C4-2B (cell line): ENCODE measurements at regions not wholly inside any gene's neighbourhood (a gene's known extent, or its start where the extent isn't known, plus 50 kb on each side); places are given as distances from the start of the nearest gene placed in this dataset.

ENCODE experiments used
- H3K27ac ChIP-seq: fragments of 450-650 bp; 2 replicates; pipeline ENCODE4 v1.5.1; 2017
- ZFX ChIP-seq: fragments of 450-650 bp; IDR thresholded peaks from 2 replicates; pipeline ENCODE4 v1.6.1; 2017
- TF ChIP-seq, protein P1 (sequence below): fragments of 450-650 bp; conservative IDR thresholded peaks from 2 replicates; pipeline ENCODE4 v1.5.1; 2017; ENCODE audit warnings: mild to moderate bottlenecking

DNA sequence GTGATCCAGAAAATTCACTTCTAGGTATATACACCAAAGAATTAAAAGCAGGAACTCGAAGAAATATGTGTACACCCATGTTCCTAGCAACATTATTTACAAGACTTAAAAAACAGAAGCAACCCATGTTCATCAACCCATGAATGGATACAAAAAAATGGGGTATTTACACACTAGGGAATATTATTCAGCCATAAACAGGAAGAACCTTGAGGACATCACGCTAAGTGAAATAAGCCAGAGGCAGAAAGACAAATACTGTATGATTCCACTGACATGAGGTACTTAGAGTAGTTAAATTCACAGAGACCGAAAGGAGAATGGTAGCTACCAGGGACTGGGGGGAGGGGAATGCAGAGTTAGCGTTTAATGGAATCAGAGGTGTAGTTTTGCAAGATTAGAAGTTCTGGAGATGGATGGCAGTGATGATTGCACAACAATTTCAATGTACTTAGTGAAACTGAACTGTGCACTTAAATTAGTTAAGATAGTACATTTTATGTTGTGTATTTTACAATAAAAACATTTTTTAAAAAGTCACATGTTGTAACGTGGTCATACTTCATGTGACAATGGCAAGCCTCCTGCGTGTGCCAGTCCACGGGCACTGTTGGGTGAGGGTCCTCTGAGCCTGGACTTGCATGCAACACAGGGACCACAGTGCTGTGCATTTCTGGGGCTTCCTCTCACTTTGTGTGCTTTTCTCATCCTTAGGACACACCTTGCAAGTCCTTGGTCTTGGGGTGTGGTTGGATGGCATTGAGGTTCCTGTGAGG lies 206.1 kb upstream of the HDAC4 start:
- TF ChIP-seq, protein P1, sequence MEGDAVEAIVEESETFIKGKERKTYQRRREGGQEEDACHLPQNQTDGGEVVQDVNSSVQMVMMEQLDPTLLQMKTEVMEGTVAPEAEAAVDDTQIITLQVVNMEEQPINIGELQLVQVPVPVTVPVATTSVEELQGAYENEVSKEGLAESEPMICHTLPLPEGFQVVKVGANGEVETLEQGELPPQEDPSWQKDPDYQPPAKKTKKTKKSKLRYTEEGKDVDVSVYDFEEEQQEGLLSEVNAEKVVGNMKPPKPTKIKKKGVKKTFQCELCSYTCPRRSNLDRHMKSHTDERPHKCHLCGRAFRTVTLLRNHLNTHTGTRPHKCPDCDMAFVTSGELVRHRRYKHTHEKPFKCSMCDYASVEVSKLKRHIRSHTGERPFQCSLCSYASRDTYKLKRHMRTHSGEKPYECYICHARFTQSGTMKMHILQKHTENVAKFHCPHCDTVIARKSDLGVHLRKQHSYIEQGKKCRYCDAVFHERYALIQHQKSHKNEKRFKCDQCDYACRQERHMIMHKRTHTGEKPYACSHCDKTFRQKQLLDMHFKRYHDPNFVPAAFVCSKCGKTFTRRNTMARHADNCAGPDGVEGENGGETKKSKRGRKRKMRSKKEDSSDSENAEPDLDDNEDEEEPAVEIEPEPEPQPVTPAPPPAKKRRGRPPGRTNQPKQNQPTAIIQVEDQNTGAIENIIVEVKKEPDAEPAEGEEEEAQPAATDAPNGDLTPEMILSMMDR, result no peak
- no peak for TF ChIP-seq ZFX
- no peak overlapping the region for H3K27ac ChIP-seq

DNA sequence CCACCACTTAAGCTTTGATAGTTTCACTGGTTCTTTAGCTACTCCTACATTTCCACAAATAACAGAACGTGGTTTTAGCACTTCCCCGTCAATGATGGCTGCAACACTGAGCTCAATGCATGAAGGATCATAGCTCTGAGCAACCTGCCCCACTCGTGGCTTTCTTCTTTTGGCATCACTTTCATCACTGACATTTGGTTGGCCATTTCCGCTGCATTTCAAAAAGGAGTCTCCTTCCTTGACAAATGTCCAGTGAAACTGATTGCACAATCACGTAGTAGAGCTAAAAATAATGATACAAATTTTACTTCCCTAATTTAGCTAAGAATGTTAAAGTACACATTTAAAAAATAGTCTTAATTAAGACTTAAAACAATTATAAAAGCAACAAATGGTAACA lies 205.2 kb upstream of the HDAC4 start:
- H3K27ac ChIP-seq, result no peak overlapping the region
- TF ChIP-seq, protein P1, result no peak
- no peak for TF ChIP-seq ZFX

DNA sequence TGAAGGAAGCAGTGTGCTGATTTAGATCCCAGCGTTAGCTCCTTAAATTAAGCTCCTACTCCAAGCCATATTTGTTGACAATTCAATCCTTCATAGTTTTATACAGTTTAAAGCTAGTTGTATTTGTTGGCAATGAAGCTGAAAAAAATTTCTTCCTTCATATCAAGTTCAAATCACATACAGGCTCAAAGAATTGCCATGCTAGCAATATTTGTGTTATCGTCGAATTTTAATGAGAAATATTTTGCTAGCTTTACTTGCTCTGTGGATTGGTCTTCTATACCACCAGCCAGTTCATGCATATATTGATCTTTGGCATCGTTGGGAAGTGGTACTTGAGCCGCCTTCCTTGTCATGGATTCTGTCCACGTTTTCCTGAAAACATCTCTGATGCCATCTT lies 204.6 kb upstream of the HDAC4 start:
- no peak for TF ChIP-seq ZFX
- TF ChIP-seq, protein P1, result no peak
- no peak overlapping the region for H3K27ac ChIP-seq

DNA sequence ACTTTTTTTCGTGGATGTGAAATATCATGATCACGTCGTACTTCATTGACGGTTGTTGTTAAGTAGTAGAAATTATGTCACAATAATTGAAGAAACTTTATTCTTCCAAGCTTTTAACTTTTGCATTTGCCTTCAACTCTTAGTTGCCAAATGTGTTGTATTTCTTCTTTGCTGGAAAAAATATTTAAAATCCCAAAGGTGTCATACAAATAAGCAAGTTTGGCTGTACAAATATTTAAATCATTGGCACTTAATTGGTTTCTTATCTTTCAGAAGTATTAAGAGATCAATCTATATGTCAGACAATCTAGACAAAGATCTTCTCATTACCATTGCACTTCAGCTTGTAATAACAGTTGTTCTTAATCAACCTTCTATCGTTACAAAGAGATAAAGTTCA lies 204.0 kb upstream of the HDAC4 start:
- no peak overlapping the region for H3K27ac ChIP-seq
- no peak for TF ChIP-seq ZFX
- TF ChIP-seq, protein P1, result no peak

DNA sequence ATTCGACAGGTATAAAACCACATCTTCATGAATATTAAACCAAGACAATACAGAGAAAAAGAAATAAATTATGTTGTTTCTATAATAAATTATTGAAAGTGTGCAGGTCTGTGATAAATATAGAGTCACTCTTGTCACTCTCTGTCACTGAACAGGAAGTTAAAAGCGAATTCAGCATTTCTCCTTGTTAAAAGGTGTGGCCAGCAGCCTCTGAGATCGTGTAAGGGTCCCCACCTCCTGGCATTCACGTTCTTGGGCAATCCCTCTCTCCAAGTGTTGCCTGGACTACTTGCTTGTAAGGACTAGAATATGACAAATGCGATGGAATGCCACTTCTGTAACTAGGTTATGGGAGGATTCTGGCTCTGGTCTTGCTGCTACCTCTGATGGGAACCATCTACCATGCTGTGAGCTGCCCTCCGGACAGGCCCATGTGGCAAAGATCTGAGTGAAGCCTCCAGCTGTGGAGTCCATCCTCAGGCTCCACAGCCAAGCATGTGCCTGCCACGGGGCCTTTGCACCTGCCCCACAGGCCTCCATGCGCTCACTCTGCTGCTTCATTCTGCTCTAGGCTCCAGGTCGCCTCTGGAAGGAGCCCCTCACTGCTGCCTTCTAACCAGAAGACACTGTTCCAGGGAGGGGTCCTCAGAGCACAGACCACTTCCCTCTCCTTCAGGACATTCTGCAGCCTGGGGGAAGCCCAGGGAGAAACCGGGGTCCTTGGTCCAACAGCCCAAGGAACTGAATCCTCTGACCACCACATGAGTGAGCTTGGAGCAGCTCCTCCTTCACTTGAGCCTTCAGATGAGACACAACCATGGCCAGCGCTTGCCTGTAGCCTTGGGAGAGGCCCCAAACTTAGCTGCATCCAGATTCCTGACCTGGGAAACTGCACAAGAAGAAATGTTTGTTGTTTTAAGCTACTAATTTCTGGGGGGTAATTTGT lies 202.9 kb upstream of the HDAC4 start:
- no peak for TF ChIP-seq ZFX
- no peak overlapping the region for H3K27ac ChIP-seq

DNA sequence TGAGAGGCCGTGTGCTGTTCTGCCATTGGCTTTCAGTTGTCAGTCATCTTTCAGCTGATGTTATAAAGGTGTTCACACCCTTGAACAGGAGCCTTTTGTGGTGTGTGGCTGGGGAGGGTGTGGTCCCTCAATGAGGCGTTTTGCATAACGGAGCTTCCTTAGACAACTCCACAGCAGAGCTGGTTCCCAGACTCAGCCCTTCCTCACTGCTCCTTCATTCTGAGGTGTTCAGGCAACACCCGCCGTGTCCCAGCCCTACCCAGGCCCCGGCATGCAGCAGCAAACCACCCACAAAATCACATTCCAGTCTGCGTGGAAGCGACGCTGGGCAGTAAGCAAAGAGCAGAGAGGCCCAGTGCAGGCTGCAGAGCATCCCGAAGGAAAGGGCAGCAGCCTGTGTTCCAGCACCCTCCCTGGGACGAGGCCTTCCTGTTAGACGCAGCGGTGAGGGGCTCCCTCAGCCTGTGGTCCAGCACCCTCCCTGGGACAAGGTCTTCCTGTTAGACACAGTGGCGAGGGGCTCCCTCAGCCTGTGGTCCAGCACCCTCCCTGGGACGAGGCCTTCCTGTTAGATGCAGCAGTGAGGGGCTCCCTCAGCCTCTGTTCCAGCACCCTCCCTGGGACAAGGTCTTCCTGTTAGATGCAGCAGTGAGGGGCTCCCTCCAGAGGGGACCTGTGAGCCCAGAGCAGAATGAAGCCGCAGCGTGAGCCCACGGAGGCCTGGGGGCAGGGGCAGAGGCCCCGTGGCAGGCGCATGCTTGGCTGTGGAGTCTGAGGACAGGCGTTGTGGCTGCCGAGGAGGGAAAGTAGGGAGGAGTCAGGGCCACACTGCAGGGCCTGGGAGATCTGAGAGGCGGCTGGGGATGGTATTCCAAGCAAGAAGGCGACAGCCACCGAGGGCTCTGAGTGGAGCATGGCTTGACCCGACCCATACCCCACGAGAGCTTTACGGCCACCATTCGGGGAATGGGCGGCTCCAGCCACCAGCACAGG lies 201.8 kb upstream of the HDAC4 start:
- no peak for TF ChIP-seq ZFX
- TF ChIP-seq, protein P1, result no peak
- no peak overlapping the region for H3K27ac ChIP-seq

DNA sequence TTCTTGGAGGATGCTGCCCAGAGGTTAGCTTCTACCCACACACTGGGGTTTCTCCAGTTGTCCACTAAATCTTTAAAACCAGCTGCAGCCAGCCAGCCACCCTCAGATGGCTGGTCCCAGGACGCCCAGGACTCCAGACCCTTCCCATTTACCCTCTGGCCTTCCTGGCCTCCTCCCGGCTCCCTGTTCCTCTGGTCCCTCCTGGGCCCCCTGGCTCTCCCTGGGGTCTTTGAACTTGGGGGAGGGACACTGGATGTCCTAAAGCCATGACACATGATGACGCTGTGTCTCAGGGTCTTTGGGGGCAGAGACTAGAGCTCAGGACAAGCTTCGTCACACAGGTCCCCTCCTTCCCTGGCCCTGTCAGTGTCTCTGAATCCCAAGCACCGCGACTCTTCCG lies 201.1 kb upstream of the HDAC4 start:
- TF ChIP-seq, protein P1, result no peak
- TF ChIP-seq ZFX, result no peak
- no peak overlapping the region for H3K27ac ChIP-seq
